ENCODE measurements at regions not wholly inside any gene's neighbourhood (a gene's known extent, or its start where the extent isn't known, plus 50 kb on each side); places are given as distances from the start of the nearest gene placed in this dataset.
"Not testable (repeated sequence)": the region's sequence is repeated elsewhere in the genome, so short reads cannot be mapped to it uniquely, and the experiment has no call there.

- no peak for DNase-seq
These were observed 223.8 kb upstream of the LRATD1 start for GRCh38 chr2:14408695-14409094.

- DNase-seq: no peak
These were observed 215.0 kb upstream of the LRATD1 start for GRCh38 chr2:14417551-14417950.

GRCh38 chr2:14418115-14418514, 214.4 kb upstream of the LRATD1 start:
- DNase-seq: no peak

- no peak for DNase-seq
These were observed 211.7 kb upstream of the LRATD1 start for GRCh38 chr2:14420851-14421250.

GRCh38 chr2:14422426-14422825, 210.1 kb upstream of the LRATD1 start:
- no peak for DNase-seq

- DNase-seq: no peak
These were observed 209.2 kb upstream of the LRATD1 start for GRCh38 chr2:14423145-14423906.

- DNase-seq: no peak
These were observed 207.8 kb upstream of the LRATD1 start for GRCh38 chr2:14424478-14425390.

- DNase-seq: no peak
These were observed 206.6 kb upstream of the LRATD1 start for GRCh38 chr2:14425869-14426268.

- DNase-seq: no peak
These were observed 204.5 kb upstream of the LRATD1 start for GRCh38 chr2:14428056-14428455.

GRCh38 chr2:14433946-14434495, 198.5 kb upstream of the LRATD1 start:
- DNase-seq: no peak

- DNase-seq: no peak
These were observed 186.8 kb upstream of the LRATD1 start for GRCh38 chr2:14445670-14446069.

GRCh38 chr2:14448340-14448739, 184.2 kb upstream of the LRATD1 start:
- no peak for DNase-seq

GRCh38 chr2:14451312-14451711, 181.2 kb upstream of the LRATD1 start:
- DNase-seq: no peak

GRCh38 chr2:14454202-14454601, 178.3 kb upstream of the LRATD1 start:
- DNase-seq: no peak

- no peak for DNase-seq
These were observed 172.7 kb upstream of the LRATD1 start for GRCh38 chr2:14459786-14460325.

- DNase-seq: no peak
These were observed 156.5 kb upstream of the LRATD1 start for GRCh38 chr2:14475994-14476393.

- DNase-seq: no peak
These were observed 153.0 kb upstream of the LRATD1 start for GRCh38 chr2:14479486-14479885.

- DNase-seq: no peak
These were observed 152.4 kb upstream of the LRATD1 start for GRCh38 chr2:14480120-14480519.

GRCh38 chr2:14480906-14481305, 151.6 kb upstream of the LRATD1 start:
- no peak for DNase-seq

GRCh38 chr2:14492920-14493503, 139.5 kb upstream of the LRATD1 start:
- no peak for DNase-seq

- DNase-seq: no peak
These were observed 137.8 kb upstream of the LRATD1 start for GRCh38 chr2:14494759-14495158.

- DNase-seq: no peak
These were observed 131.5 kb upstream of the LRATD1 start for GRCh38 chr2:14501061-14501460.

- DNase-seq: not testable (repeated sequence)
These were observed 125.6 kb upstream of the LRATD1 start for GRCh38 chr2:14506955-14507354.
